ENCODE measurements at regions not wholly inside any gene's neighbourhood (a gene's known extent, or its start where the extent isn't known, plus 50 kb on each side); places are given as distances from the start of the nearest gene placed in this dataset.

GRCh38 chr3:145972851-145973250, 188.1 kb downstream of the PLOD2 start:
- no TSS peak for BruUV-seq (replicated peaks)
- POLR2A ChIA-PET (ENCODE audit: unreplicated experiment): no interaction called here
- CTCF ChIA-PET: no interaction called here

GRCh38 chr3:145981056-145981455, 179.9 kb downstream of the PLOD2 start:
- no peaks in the 10 kb centered on the region for H3K9me3 ChIP-seq (ENCODE audit: insufficient read depth, low read depth)
- no peaks in the 10 kb centered on the region for H3F3A ChIP-seq (ENCODE audit: insufficient read depth, low read depth)
- H3K79me2 ChIP-seq (ENCODE audit: low read depth): no peaks in the 10 kb centered on the region
- POLR2A ChIA-PET (ENCODE audit: unreplicated experiment): no interaction called here
- no peak for TF ChIP-seq CTCF (conservative IDR thresholded peaks at IDR 0.05)
- TF ChIP-seq EZH2 (IDR thresholded peaks at IDR 0.05; ENCODE audit: low read depth): no peak
- H3K36me3 ChIP-seq (ENCODE audit: low read depth): no peaks in the 10 kb centered on the region
- H3K4me1 ChIP-seq (replicated peaks; ENCODE audit: insufficient read depth): no peaks in the 10 kb centered on the region
- H3K27me3 ChIP-seq (ENCODE audit: insufficient read depth, low read depth): no peaks in the 10 kb centered on the region
- H3K4me3 ChIP-seq: no peak overlapping the region
- intact Hi-C loops (cut with micrococcal nuclease; ENCODE audit: unreplicated experiment): no loop called here
- H3K27ac ChIP-seq: no peak overlapping the region
- DNase-seq: no peak
- no peaks in the 10 kb centered on the region; the same call in 1 of the 2 replicates for H3K9me2 ChIP-seq (ENCODE audit: insufficient read depth)
- no peaks in the 10 kb centered on the region for H4K20me1 ChIP-seq (ENCODE audit: insufficient read depth)
- no peak overlapping the region for H2AFZ ChIP-seq
- BruUV-seq (replicated peaks): no TSS peak
- no peak overlapping the region for H3K4me2 ChIP-seq
- CTCF ChIA-PET: interaction anchor here (0.5 kb wide), 1 partner anchor 173 kb away, joined by 3 read pairs; no protein-coding TSS in a partner anchor

More at GRCh38 chr3:145972851-145973250, 188.1 kb downstream of the PLOD2 start:
- Histone ChIP-seq H3K27me3 (ENCODE audit: insufficient read depth, low read depth) (no peaks in the 10 kb centered on the region), H3K9me3 (ENCODE audit: insufficient read depth, low read depth) (no peaks in the 10 kb centered on the region; the same call in 1 of the 2 replicates), H3K4me3 (no peak overlapping the region), H3K4me2 (no peak overlapping the region), H4K20me1 (ENCODE audit: insufficient read depth) (no peaks in the 10 kb centered on the region), H2AFZ (no peak overlapping the region), H3K79me2 (ENCODE audit: low read depth) (no peaks in the 10 kb centered on the region), H3K4me1 (replicated peaks; ENCODE audit: insufficient read depth) (no peaks in the 10 kb centered on the region), H3K27ac (no peak overlapping the region), H3F3A (ENCODE audit: insufficient read depth, low read depth) (no peaks in the 10 kb centered on the region), H3K36me3 (ENCODE audit: low read depth) (no peaks in the 10 kb centered on the region), H3K9me2 (ENCODE audit: insufficient read depth) (no peaks in the 10 kb centered on the region; the same call in 1 of the 2 replicates)
- intact Hi-C loops (cut with micrococcal nuclease; ENCODE audit: unreplicated experiment): no loop called here
- TF ChIP-seq CTCF (conservative IDR thresholded peaks at IDR 0.05): no peak
- no peak for TF ChIP-seq EZH2 (IDR thresholded peaks at IDR 0.05; ENCODE audit: low read depth)
- no peak for DNase-seq

DNA sequence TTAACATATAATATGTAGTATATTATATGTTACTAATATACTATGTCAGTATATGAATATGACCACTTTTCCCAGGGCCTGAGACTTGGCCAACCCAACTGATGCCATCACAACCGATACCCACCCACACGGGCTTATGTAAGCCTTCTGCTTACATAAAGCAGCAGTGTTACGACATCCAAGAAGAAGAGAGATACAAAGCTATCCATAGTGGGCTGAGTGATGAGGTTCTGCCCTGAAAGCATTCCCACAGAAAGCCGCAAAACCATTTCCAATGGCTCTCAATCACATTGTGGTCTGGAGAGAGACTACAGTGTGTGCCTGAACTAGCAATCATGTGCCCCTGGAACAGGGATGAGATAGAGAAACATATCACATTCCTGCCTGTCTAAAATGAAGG, 177.9 kb downstream of the PLOD2 start:
- Histone ChIP-seq H3K9me2 (ENCODE audit: insufficient read depth) (no peaks in the 10 kb centered on the region), H3K4me2 (no peak overlapping the region), H2AFZ (no peak overlapping the region), H3K79me2 (ENCODE audit: low read depth) (no peaks in the 10 kb centered on the region), H3K9me3 (ENCODE audit: insufficient read depth, low read depth) (no peaks in the 10 kb centered on the region), H3K4me1 (replicated peaks; ENCODE audit: insufficient read depth) (no peaks in the 10 kb centered on the region), H3K4me3 (no peak overlapping the region), H3F3A (ENCODE audit: insufficient read depth, low read depth) (no peaks in the 10 kb centered on the region), H3K36me3 (ENCODE audit: low read depth) (no peaks in the 10 kb centered on the region), H3K27ac (no peak overlapping the region), H4K20me1 (ENCODE audit: insufficient read depth) (no peaks in the 10 kb centered on the region), H3K27me3 (ENCODE audit: insufficient read depth, low read depth) (no peaks in the 10 kb centered on the region)
- ChIA-PET POLR2A (ENCODE audit: unreplicated experiment) (no interaction called here), CTCF (no interaction called here)
- intact Hi-C loops (cut with micrococcal nuclease; ENCODE audit: unreplicated experiment): no loop called here
- DNase-seq: no peak
- no peak for TF ChIP-seq CTCF (conservative IDR thresholded peaks at IDR 0.05)
- TF ChIP-seq EZH2 (IDR thresholded peaks at IDR 0.05; ENCODE audit: low read depth): no peak
- no TSS peak for BruUV-seq (replicated peaks)

Measured in PC-9 (cell line).